GM12874 (cell line): ENCODE measurements at regions not wholly inside any gene's neighbourhood (a gene's known extent, or its start where the extent isn't known, plus 50 kb on each side); places are given as distances from the start of the nearest gene placed in this dataset.

ENCODE experiments used
- TF ChIP-seq, protein P1 (sequence below): IDR thresholded peaks from 2 replicates; pipeline ENCODE4 v1.5.1; 2011; ENCODE audit warnings: low read depth, mild to moderate bottlenecking, control low read depth, low read length, moderate library complexity; ENCODE audit not compliant: insufficient read depth

DNA sequence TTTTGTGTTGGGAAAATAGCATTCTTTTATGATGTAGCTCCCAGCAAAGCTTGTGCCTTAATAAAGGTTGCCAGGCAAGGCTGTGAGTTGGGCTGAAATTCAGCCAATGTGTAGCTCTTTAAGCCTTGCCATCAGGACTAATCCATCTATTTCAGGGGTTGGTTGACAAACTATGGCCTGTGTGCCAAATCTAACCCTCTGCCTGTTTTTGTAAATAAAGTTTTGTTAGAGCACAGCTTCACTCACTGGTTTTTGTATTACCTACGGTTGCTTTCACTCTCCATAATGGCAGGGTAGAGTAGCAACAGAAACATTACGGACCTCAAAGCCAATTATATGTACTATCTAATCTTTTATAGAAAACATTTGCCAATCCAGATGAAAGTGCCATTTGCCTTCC, 638.1 kb upstream of the POT1 start:
- TF ChIP-seq, protein P1, sequence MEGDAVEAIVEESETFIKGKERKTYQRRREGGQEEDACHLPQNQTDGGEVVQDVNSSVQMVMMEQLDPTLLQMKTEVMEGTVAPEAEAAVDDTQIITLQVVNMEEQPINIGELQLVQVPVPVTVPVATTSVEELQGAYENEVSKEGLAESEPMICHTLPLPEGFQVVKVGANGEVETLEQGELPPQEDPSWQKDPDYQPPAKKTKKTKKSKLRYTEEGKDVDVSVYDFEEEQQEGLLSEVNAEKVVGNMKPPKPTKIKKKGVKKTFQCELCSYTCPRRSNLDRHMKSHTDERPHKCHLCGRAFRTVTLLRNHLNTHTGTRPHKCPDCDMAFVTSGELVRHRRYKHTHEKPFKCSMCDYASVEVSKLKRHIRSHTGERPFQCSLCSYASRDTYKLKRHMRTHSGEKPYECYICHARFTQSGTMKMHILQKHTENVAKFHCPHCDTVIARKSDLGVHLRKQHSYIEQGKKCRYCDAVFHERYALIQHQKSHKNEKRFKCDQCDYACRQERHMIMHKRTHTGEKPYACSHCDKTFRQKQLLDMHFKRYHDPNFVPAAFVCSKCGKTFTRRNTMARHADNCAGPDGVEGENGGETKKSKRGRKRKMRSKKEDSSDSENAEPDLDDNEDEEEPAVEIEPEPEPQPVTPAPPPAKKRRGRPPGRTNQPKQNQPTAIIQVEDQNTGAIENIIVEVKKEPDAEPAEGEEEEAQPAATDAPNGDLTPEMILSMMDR, result no peak

- TF ChIP-seq, protein P1, result no peak
Measured at GRCh38 chr7:125563964-125564529, 634.4 kb upstream of the POT1 start.

DNA sequence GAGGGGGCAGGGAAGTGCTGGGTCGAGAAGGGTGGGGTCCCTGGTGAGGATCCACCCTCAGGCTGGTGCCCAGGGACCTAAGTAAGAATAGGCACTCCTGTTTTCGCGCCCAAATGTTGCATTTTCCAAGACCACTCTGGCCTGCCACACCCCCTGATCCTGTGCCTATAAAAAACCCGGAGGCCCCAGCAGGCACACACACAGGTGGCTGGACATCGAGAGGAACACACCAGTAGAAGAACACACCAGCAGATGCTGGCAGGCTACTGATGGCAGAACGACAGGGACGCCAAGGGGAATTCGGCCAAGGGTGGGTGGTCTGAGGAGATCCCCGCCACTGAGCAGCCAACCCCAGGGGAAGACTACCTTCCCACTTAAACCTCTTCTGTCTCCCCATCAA, 633.9 kb upstream of the POT1 start:
- TF ChIP-seq, protein P1, result no peak

- TF ChIP-seq, protein P1, result no peak
Measured at GRCh38 chr7:125561006-125561405, 631.4 kb upstream of the POT1 start.

DNA sequence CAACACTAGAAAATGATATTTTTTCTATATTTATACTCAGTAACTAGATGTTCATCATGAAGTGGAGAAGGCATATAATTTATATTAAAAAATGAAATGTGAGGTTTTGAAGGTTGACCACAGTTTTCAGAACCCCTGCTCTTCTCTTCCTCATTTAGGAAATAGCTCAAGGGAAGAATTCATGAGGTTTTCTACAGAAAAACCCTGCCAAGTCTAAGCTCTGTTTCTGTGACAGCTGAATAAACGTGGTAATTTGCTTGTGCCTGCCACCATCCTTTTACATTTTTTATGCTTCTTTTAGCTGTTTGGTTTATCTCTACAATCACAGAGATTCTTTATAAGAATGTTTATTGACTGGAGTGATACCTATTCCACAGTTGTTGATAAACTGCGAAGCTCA, 630.3 kb upstream of the POT1 start:
- TF ChIP-seq, protein P1, result no peak

DNA sequence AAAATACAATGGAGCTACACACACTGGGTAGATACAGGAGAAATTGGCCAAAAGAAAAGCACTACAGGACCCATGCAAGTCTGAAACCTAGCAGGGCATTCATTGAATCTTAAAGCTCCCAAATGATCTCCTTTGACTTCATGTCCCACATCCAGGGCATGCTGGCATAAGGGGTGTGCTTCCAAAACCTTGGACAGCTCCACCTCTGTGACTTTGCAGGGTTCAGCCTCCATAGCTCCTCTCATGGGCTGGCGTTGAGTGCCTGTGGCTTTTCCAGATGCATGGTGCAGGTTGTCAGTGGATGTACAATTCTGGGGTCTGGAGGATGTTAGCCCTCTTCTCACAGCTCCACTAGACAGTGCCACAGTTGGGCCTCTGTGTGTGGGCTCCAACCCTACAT, 626.3 kb upstream of the POT1 start:
- TF ChIP-seq, protein P1, result no peak

GRCh38 chr7:125551008-125551407, 621.4 kb upstream of the POT1 start:
- TF ChIP-seq, protein P1, result no peak
